ENCODE measurements at regions not wholly inside any gene's neighbourhood (a gene's known extent, or its start where the extent isn't known, plus 50 kb on each side); places are given as distances from the start of the nearest gene placed in this dataset.

DNA sequence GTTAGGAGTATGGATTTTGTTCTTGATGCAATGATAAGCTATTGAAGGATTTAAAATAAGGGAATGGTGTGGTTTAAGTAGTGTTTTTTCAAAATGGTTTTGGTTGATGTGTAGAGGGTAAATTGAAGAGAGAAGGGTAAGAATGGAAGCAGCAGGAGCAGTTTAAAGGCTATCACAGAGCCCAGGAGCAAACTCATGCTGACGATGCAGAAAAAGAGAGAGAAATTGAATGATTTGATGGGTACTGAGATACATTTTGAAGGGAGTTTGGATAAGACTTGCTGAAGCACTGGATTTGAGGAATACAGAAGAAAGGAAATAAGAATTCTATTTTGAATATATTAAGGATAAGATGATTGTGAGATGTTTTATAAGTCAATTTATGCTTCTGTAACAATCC, 300.8 kb upstream of the LYPLAL1 start:
- ChIA-PET CTCF (ENCODE audit: unreplicated experiment) (no interaction called here), POLR2A (no interaction called here)
- no peaks in the 10 kb centered on the region for H3K79me2 ChIP-seq (ENCODE audit: insufficient read depth, low read depth, low read length)
- no peak overlapping the region for H3K27ac ChIP-seq (ENCODE audit: low read depth, low read length, poor library complexity, severe bottlenecking)
- no peaks in the 10 kb centered on the region for H3K36me3 ChIP-seq (ENCODE audit: insufficient read depth, low read length)
- H3K4me1 ChIP-seq (ENCODE audit: insufficient read depth, low read length, poor library complexity, severe bottlenecking) = no peaks in the 10 kb centered on the region
- H2AFZ ChIP-seq (ENCODE audit: low read length) = no peak overlapping the region
- H3K9me3 ChIP-seq (ENCODE audit: low read length) = no peaks in the 10 kb centered on the region
- H3K4me2 ChIP-seq (ENCODE audit: low read length) = no peak overlapping the region
- no peak for TF ChIP-seq EZH2phosphoT487 (IDR thresholded peaks at IDR 0.05; ENCODE audit: borderline replicate concordance, low read depth, low read length)
- TF ChIP-seq, protein P1, sequence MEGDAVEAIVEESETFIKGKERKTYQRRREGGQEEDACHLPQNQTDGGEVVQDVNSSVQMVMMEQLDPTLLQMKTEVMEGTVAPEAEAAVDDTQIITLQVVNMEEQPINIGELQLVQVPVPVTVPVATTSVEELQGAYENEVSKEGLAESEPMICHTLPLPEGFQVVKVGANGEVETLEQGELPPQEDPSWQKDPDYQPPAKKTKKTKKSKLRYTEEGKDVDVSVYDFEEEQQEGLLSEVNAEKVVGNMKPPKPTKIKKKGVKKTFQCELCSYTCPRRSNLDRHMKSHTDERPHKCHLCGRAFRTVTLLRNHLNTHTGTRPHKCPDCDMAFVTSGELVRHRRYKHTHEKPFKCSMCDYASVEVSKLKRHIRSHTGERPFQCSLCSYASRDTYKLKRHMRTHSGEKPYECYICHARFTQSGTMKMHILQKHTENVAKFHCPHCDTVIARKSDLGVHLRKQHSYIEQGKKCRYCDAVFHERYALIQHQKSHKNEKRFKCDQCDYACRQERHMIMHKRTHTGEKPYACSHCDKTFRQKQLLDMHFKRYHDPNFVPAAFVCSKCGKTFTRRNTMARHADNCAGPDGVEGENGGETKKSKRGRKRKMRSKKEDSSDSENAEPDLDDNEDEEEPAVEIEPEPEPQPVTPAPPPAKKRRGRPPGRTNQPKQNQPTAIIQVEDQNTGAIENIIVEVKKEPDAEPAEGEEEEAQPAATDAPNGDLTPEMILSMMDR (conservative IDR thresholded peaks at IDR 0.05; ENCODE audit: low read length) = no peak
- no peaks in the 10 kb centered on the region for H4K20me1 ChIP-seq (ENCODE audit: insufficient read depth, low read length)
- H3K9me2 ChIP-seq (ENCODE audit: insufficient read depth, low read length) = no peaks in the 10 kb centered on the region
- intact Hi-C loops (cut with micrococcal nuclease; ENCODE audit: unreplicated experiment) = no loop called here
- DNase-seq (ENCODE audit: low spot score) = no peak
- no peak overlapping the region for H3K4me3 ChIP-seq (ENCODE audit: low read depth, low read length, poor library complexity, severe bottlenecking)
- no TSS peak for BruUV-seq (replicated peaks)

DNA sequence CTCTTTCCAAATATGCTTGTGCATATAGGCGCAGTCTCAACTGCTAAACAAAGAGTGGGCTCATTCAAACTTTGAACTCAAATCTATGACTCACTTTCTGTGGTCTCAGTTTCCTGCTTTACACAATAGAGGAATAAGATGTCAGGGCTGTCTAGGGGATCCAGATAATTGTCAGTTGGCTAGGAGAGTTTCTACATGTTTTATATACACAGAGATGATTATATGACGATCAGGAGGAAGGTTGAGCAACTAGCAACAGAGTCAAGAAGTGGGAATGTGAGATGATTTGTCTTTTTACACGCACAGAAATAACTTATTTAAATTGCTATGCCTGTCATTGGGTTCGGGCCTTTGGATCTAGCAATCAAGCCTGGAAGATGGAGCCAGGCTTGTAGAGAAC, 299.4 kb upstream of the LYPLAL1 start:
- Histone ChIP-seq H3K4me2 (ENCODE audit: low read length) (no peak overlapping the region), H3K9me3 (ENCODE audit: low read length) (no peaks in the 10 kb centered on the region)
- no TSS peak for BruUV-seq (replicated peaks)

DNA sequence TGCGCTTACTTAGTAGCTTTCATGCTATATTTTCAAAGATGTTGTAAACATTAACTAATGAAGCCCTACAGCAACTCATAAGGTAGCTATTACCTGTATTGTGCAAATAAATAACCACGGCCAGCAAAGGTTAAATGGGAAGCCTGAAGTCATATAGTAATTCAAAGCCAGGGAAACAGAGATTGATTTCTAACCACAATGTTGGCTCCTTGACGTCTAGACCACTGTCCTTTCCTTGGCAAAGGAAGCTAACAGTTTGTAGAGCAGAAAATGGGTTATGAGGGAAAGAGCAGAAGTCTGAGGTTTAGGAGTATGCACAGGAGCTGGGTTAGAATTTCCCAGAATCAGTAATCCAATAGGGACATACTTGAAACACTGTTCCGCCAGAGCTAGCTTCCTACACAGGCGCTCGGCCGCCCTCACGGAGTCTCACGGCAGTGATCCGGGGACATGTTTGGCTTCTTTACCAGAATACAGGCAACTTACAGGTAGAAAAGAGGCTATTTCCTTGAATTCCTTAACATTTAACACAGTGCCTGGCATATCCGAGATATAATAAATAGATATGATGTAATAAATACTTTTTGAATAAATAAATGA, 298.8 kb upstream of the LYPLAL1 start:
- Histone ChIP-seq H3K4me1 (ENCODE audit: insufficient read depth, low read length, poor library complexity, severe bottlenecking) (no peaks in the 10 kb centered on the region), H3K27ac (ENCODE audit: low read depth, low read length, poor library complexity, severe bottlenecking) (no peak overlapping the region), H3K79me2 (ENCODE audit: insufficient read depth, low read depth, low read length) (no peaks in the 10 kb centered on the region), H4K20me1 (ENCODE audit: insufficient read depth, low read length) (no peaks in the 10 kb centered on the region), H3K9me2 (ENCODE audit: insufficient read depth, low read length) (no peaks in the 10 kb centered on the region), H3K9me3 (ENCODE audit: low read length) (no peaks in the 10 kb centered on the region), H2AFZ (ENCODE audit: low read length) (no peak overlapping the region), H3K4me2 (ENCODE audit: low read length) (no peak overlapping the region), H3K4me3 (ENCODE audit: low read depth, low read length, poor library complexity, severe bottlenecking) (no peak overlapping the region), H3K36me3 (ENCODE audit: insufficient read depth, low read length) (no peaks in the 10 kb centered on the region)
- intact Hi-C loops (cut with micrococcal nuclease; ENCODE audit: unreplicated experiment) = no loop called here
- DNase-seq (ENCODE audit: low spot score) = no peak
- no TSS peak for BruUV-seq (replicated peaks)
- no peak for TF ChIP-seq EZH2phosphoT487 (IDR thresholded peaks at IDR 0.05; ENCODE audit: borderline replicate concordance, low read depth, low read length)
- TF ChIP-seq, protein P1 (conservative IDR thresholded peaks at IDR 0.05; ENCODE audit: low read length) = no peak
- POLR2A ChIA-PET = interaction anchor here (0.5 to 0.7 kb wide), 3 partner anchors 448 to 938 kb away, joined by 3 to 4 read pairs (median 3); no protein-coding TSS in a partner anchor
- CTCF ChIA-PET (ENCODE audit: unreplicated experiment) = no interaction called here

More for the DNA sequence above, 299.4 kb upstream of the LYPLAL1 start:
- H3K36me3 ChIP-seq (ENCODE audit: insufficient read depth, low read length) = no peaks in the 10 kb centered on the region
- H3K79me2 ChIP-seq (ENCODE audit: insufficient read depth, low read depth, low read length) = no peaks in the 10 kb centered on the region
- H3K4me3 ChIP-seq (ENCODE audit: low read depth, low read length, poor library complexity, severe bottlenecking) = no peak overlapping the region
- H2AFZ ChIP-seq (ENCODE audit: low read length) = no peak overlapping the region
- no peak overlapping the region for H3K27ac ChIP-seq (ENCODE audit: low read depth, low read length, poor library complexity, severe bottlenecking)
- no peaks in the 10 kb centered on the region for H3K9me2 ChIP-seq (ENCODE audit: insufficient read depth, low read length)
- intact Hi-C loops (cut with micrococcal nuclease; ENCODE audit: unreplicated experiment) = no loop called here
- H3K4me1 ChIP-seq (ENCODE audit: insufficient read depth, low read length, poor library complexity, severe bottlenecking) = no peaks in the 10 kb centered on the region
- TF ChIP-seq, protein P1 (conservative IDR thresholded peaks at IDR 0.05; ENCODE audit: low read length) = no peak
- no peak for TF ChIP-seq EZH2phosphoT487 (IDR thresholded peaks at IDR 0.05; ENCODE audit: borderline replicate concordance, low read depth, low read length)
- DNase-seq (ENCODE audit: low spot score) = no peak
- no peaks in the 10 kb centered on the region for H4K20me1 ChIP-seq (ENCODE audit: insufficient read depth, low read length)
- ChIA-PET POLR2A (interaction anchor here (0.7 kb wide), 3 partner anchors 448 to 938 kb away, joined by 3 to 4 read pairs (median 3); no protein-coding TSS in a partner anchor), CTCF (ENCODE audit: unreplicated experiment) (no interaction called here)

All from OCI-LY7 (cell line).